ENCODE measurements at regions not wholly inside any gene's neighbourhood (a gene's known extent, or its start where the extent isn't known, plus 50 kb on each side); places are given as distances from the start of the nearest gene placed in this dataset.

DNA sequence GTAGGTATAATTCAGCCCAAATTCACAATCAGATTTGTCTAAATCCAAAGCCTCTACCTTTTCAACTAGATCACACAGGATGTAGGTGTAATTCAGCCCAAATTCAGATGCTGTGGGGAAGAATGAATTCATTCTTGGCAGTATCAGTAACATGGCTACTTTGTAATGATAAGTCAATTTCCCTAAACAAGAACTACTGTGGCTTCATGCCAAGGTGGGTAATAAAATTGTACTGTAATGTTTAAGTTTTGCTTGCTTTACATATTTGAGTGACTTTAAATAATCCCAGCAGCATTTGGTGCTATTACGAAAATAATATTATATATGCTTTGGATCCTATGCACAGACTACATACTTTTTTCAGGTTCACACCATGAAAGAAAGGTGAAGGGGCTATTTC, 239.1 kb downstream of the HDGFL1 start:
- H3K9ac ChIP-seq (ENCODE audit: low read depth, low read length) = no peak overlapping the region
- no peak overlapping the region for H3K4me2 ChIP-seq (ENCODE audit: insufficient read depth, low read length)
- H3K36me3 ChIP-seq (ENCODE audit: insufficient read depth, low read length) = no peaks in the 10 kb centered on the region
- H3K4me3 ChIP-seq (ENCODE audit: low read depth in 1 of 2, low read length in 2 of 2) = no peak overlapping the region
- H3K27me3 ChIP-seq (ENCODE audit: insufficient read depth, low read length, poor library complexity) = no peaks in the 10 kb centered on the region
- no peaks in the 10 kb centered on the region for H3K4me1 ChIP-seq (ENCODE audit: insufficient read depth, low read length)
- no peak for DNase-seq
- no peak for ATAC-seq (ENCODE audit: insufficient read depth, low read depth)
- H3K9me3 ChIP-seq (ENCODE audit: insufficient read depth, low read length, severe bottlenecking) = no peaks in the 10 kb centered on the region
- no peaks in the 10 kb centered on the region for H4K20me1 ChIP-seq (ENCODE audit: insufficient read depth, low read length)
- H2AFZ ChIP-seq (ENCODE audit: low read depth, low read length) = no peak overlapping the region
- TF ChIP-seq CTCF (IDR thresholded peaks at IDR 0.05; ENCODE audit: borderline replicate concordance, extremely low read depth, low read length, poor library complexity, severe bottlenecking) = no peak
- TF ChIP-seq EZH2 (IDR thresholded peaks at IDR 0.05; ENCODE audit: borderline replicate concordance, low read depth, low read length, severe bottlenecking) = no peak
- H3K27ac ChIP-seq (ENCODE audit: low read length) = no peak overlapping the region
- no peaks in the 10 kb centered on the region for H3K79me2 ChIP-seq (ENCODE audit: insufficient read depth, low read length)

- Histone ChIP-seq H3K4me1 (ENCODE audit: insufficient read depth, low read length) (no peaks in the 10 kb centered on the region), H3K4me2 (ENCODE audit: insufficient read depth, low read length) (no peak overlapping the region)
- DNase-seq = no peak
Observed at GRCh38 chr6:22809370-22809769, 240.0 kb downstream of the HDGFL1 start.

GRCh38 chr6:22819209-22819608, 249.8 kb downstream of the HDGFL1 start:
- Histone ChIP-seq H3K4me3 (ENCODE audit: low read depth in 1 of 2, low read length in 2 of 2) (no peak overlapping the region), H2AFZ (ENCODE audit: low read depth, low read length) (no peak overlapping the region), H3K27me3 (ENCODE audit: insufficient read depth, low read length, poor library complexity) (no peaks in the 10 kb centered on the region), H4K20me1 (ENCODE audit: insufficient read depth, low read length) (no peaks in the 10 kb centered on the region), H3K9me3 (ENCODE audit: insufficient read depth, low read length, severe bottlenecking) (peaks cover 4% of the 10 kb centered on the region), H3K4me1 (ENCODE audit: insufficient read depth, low read length) (no peaks in the 10 kb centered on the region), H3K36me3 (ENCODE audit: insufficient read depth, low read length) (no peaks in the 10 kb centered on the region), H3K79me2 (ENCODE audit: insufficient read depth, low read length) (no peaks in the 10 kb centered on the region), H3K27ac (ENCODE audit: low read length) (no peak overlapping the region), H3K9ac (ENCODE audit: low read depth, low read length) (no peak overlapping the region), H3K4me2 (ENCODE audit: insufficient read depth, low read length) (no peak overlapping the region)
- DNase-seq (no peak), ATAC-seq (ENCODE audit: insufficient read depth, low read depth) (no peak)
- no peak for TF ChIP-seq CTCF (IDR thresholded peaks at IDR 0.05; ENCODE audit: borderline replicate concordance, extremely low read depth, low read length, poor library complexity, severe bottlenecking)
- TF ChIP-seq EZH2 (IDR thresholded peaks at IDR 0.05; ENCODE audit: borderline replicate concordance, low read depth, low read length, severe bottlenecking) = no peak

More at GRCh38 chr6:22809370-22809769, 240.0 kb downstream of the HDGFL1 start:
- no peaks in the 10 kb centered on the region for H3K27me3 ChIP-seq (ENCODE audit: insufficient read depth, low read length, poor library complexity)
- no peaks in the 10 kb centered on the region for H3K9me3 ChIP-seq (ENCODE audit: insufficient read depth, low read length, severe bottlenecking)
- ATAC-seq (ENCODE audit: insufficient read depth, low read depth) = no peak
- H2AFZ ChIP-seq (ENCODE audit: low read depth, low read length) = no peak overlapping the region
- no peak overlapping the region for H3K9ac ChIP-seq (ENCODE audit: low read depth, low read length)
- H3K4me3 ChIP-seq (ENCODE audit: low read depth in 1 of 2, low read length in 2 of 2) = no peak overlapping the region
- no peak overlapping the region for H3K27ac ChIP-seq (ENCODE audit: low read length)
- H3K79me2 ChIP-seq (ENCODE audit: insufficient read depth, low read length) = no peaks in the 10 kb centered on the region
- no peaks in the 10 kb centered on the region for H4K20me1 ChIP-seq (ENCODE audit: insufficient read depth, low read length)
- no peaks in the 10 kb centered on the region for H3K36me3 ChIP-seq (ENCODE audit: insufficient read depth, low read length)
- TF ChIP-seq CTCF (IDR thresholded peaks at IDR 0.05; ENCODE audit: borderline replicate concordance, extremely low read depth, low read length, poor library complexity, severe bottlenecking) (no peak), EZH2 (IDR thresholded peaks at IDR 0.05; ENCODE audit: borderline replicate concordance, low read depth, low read length, severe bottlenecking) (no peak)

Data from DND-41 (cell line).